T-helper 1 cell (primary cell): ENCODE measurements at regions not wholly inside any gene's neighbourhood (a gene's known extent, or its start where the extent isn't known, plus 50 kb on each side); places are given as distances from the start of the nearest gene placed in this dataset.
"Not testable (repeated sequence)": the region's sequence is repeated elsewhere in the genome, so short reads cannot be mapped to it uniquely, and the experiment has no call there.

Source experiments
- DNase-seq, 5 donors: peaks; one replicate each; pipeline ENCODE4 v3.0.0-alpha.2; 2012 to 2020

DNA sequence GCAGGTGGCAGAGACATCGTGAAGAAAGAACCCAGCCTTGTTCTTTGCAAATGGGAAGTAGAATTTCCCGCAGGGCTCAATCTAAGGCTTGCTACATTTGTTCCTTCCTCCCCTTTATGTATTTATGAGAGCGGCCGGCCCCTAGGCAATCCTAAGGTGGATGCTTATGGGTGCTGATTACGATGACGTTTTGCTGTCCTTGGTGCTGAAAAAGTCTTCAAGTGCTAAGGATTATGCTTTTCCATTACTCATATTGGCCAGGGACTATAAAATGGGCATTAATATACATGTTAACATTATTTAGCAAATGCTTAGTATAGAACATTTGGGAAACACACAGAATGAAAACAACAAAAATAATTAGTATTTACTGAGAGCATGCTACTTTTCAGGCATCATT lies 313.3 kb upstream of the XYLT1 start:
- DNase-seq = no peak

- DNase-seq = no peak
Measured at GRCh38 chr16:17780181-17780580, 309.4 kb upstream of the XYLT1 start.

- no peak for DNase-seq
Measured at GRCh38 chr16:17777408-17777863, 306.7 kb upstream of the XYLT1 start.

- DNase-seq = no peak
Measured at GRCh38 chr16:17776888-17777287, 306.1 kb upstream of the XYLT1 start.

- no peak for DNase-seq
Measured at GRCh38 chr16:17776465-17776864, 305.7 kb upstream of the XYLT1 start.

DNA sequence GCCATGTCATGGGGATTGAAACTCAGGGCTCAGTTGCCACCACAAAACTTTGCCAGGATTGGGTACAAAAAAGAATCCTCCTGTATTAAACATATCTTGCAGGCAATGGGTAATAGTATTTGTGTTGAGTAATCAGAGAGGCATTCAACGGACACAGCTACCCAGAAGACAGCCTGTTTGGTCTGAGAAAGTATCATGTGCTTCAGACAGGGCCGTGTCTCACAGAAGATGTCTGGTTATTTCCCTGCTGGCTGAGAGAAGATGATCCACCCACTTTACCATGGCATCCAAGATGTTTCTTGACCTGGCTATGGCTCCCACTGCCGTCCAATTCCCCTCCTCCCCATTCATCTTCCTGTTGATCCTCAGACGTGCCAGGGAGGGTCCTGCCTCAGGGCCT lies 304.3 kb upstream of the XYLT1 start:
- DNase-seq = no peak

DNA sequence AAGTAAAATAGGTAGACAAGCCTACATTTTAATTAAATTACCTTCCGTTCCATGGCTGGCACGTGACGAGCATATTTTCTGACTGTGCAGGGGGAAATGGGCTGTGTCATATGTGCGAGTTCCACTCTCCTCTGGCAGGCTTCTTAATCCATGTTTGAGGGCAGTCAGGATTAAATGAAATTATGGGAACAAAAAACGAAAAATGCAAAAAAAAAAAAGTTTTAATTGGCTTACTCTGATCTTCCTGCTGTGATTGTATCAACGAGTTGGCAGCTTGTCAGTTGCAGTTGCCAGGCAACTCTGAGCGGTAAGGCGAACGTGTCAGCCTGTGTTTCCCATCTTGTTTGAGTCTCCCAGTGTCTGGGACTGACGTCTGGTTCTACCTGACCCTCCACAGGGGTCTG lies 302.9 kb upstream of the XYLT1 start:
- no peak for DNase-seq

DNA sequence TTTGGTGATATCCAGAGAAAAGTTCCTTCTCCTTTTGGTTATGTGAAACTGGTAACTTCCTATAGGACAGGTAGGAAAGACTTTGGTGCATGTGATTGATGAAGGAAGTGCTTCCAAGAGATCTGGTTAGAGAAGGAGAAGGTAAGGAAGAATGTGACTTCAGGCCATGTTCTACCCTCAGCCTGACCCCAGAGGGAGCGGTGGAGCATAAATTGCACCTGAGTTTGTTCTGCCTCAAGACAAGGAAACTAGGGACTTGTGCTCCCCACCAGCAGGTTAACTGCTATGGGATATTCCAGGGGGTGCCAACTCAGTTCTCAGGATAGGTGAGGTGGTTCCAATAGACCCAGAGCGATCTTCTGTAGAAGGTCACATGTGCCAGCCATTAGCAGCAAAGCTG lies 299.3 kb upstream of the XYLT1 start:
- DNase-seq = no peak

GRCh38 chr16:17769065-17769464 lies 298.3 kb upstream of the XYLT1 start:
- no peak for DNase-seq

GRCh38 chr16:17768257-17768656 lies 297.5 kb upstream of the XYLT1 start:
- DNase-seq = no peak

DNA sequence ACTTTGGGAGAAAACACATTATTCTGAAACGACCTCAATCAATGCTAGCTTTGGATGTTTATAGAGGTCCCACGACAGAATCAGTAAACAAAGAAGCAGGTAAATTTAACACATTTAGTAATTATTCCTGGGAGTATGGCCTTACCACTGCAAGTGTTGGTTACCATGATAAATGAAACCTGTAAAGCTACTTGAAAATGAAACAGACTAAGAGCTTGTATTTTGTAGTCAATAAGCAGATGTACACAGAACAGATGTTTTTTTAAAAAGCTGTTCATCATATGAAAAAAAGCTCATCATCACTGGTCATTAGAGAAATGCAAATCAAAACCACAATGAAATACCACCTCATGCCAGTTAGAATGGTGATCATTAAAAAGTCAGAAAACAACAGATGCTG lies 295.3 kb upstream of the XYLT1 start:
- DNase-seq = no peak

DNA sequence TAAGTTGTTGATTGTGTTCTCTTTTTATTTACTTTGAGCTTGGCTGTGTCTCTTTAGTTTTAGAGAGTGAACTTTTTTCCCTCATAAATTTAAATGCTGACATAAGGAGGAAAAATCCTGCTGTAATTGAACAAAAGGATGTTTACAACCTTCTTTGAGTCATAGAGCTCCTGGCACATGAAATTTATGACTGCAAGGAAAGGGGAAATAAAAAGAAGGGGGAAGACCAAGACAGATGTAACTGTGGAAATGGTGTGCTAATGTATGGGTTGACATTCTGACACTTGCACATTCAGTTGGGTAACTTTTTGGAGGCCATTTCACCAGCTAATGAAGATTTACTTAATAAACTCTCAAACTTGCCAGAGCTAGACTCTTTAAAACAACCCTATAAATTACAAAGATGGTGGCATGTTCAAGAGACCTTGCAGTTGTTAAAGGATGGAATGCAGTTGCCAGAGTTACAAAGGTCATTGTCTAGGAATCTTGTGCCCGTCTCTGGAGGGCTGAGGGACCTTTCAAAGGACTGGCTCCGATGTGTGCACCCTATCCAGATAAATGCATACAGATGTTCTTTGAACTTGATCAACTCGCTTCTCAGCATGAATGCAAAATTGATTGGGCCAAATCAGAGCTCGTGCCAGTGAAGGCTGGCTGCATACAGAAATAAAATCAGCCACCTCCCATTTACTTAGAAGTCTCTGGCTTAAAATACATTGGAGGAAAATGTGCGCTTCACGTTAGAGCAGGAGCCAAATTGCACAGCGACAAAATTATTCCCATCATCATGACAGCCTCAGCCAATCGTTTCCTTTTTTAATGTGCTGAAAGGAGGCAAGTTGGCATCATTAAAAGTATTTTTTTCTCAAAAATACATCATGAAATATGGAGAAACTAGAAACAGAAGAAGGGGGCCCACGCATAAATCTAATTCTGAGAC lies 289.0 kb upstream of the XYLT1 start:
- no peak for DNase-seq

- no peak for DNase-seq
Measured at GRCh38 chr16:17757808-17758207, 287.0 kb upstream of the XYLT1 start.

- DNase-seq = no peak
Measured at GRCh38 chr16:17755158-17755557, 284.4 kb upstream of the XYLT1 start.

DNA sequence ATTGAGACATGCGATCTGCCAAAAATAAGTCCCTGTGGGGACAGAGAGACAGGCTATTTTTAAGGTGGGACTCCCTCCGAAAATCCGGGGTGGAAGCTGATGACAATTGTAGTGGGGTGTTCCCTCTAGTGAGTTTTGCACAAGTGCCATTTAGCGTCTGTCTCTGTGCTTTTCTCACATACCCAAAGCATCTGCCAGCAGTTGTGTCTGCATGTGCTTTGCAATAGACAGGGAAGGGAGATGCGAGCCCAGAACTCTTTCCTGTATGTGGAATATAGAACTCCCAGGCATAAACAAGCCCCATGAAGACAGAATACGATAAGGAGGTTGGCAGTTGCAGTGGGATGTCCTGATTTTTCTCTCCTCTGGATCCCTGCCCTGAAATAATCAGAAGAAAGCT lies 282.7 kb upstream of the XYLT1 start:
- DNase-seq = no peak

DNA sequence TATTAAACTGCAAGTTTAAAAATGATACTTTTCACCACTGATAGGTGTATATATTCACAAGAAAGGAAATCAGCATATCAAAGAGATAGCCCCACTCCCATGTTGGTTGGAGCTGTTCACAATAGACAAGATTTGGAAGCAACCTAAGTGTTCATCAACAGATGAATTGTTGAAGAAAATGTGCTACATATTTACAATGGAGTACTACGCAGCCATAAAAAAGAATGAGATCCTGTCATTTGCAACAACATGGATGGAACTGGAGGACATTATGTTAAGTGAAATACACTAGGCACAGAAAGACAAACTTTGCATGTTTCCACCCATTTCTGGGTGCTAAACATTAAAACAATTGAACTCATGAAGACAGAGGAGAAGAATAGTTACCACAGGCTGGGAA lies 278.9 kb upstream of the XYLT1 start:
- no peak for DNase-seq

GRCh38 chr16:17748044-17748719 lies 277.4 kb upstream of the XYLT1 start:
- DNase-seq = no peak

DNA sequence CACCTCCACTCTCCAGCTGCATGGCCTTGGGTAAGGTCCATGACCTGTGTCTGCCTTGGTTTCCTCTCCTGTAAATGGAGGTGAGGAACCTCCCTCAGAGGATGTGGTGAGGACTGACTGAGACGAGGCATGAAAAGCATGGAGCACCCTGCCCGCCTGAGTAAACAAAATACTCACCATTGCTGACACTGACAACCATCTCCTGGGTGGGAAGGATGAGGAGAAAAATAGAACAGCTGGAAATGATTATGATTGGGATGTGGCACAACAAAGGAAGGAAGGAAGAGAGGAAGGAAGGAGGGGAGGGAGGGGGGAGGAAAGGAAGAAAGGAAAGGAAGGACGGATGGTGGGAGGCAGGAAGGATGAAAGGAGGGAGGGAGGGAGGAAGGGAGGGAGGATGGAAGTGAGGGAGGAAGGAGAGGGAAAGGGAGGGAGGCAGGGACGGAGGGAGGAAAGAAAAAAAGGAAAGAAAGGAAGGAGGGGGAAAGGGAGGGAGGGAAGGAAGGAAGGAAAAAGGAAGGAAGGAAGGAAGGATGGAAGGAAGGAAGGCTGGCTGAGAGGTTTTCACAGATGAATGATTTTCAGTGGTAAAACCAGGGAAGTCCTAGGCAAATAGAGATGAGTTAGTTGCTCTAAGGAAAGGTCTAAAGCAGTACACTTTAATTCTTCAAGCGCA lies 276.5 kb upstream of the XYLT1 start:
- no peak for DNase-seq

DNA sequence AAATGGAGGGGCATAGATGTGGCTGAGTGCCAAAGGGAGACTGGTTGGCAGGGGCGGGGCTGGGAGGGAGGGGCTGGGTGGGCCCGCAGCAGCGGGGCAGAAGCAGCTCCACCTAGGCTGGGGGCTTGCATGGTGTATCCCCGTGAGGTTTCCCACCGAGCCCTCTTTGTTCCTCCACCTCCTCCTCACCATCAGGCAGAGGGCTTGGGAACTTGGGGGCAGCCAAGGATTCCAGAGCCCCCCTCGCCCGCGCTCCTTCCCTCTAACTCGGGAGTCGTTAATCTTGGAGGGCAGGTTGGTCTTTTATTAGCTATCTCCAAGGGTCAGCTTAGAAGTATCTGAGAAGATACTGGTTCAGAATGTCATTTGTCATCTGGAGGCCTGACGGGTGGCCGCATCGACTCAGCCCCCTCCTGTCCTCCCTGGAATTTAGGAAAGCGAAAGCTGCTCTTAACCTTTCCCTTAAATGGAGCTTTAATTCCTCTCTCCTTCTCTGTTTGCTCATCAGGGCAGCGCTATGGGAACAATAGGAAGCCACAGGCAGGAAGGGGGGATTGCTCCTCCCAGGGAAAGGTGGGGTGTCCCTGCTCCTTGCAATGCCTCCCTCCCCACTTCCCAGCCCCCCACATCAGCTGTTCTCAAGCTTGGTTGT lies 274.3 kb upstream of the XYLT1 start:
- no peak for DNase-seq

GRCh38 chr16:17743578-17743977 lies 272.8 kb upstream of the XYLT1 start:
- no peak for DNase-seq

DNA sequence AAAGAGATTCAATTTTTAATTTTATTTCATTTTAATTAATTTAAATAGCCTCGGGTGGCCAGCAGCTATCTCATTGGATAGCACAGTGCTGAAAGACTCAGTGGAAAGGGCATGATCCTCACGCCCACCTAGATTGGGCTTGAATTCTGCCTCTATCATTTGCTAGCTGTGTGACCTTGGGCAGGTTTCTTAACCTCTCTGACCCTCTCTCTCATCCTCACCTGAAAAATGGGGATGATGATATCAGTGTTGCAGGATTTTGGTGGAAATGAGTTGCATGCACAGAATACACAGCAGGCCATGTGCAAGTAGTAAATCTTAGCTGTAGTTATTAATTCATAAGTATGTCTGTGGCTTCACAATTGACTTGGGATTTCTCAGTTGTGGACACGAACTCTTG lies 272.4 kb upstream of the XYLT1 start:
- DNase-seq = no peak

DNA sequence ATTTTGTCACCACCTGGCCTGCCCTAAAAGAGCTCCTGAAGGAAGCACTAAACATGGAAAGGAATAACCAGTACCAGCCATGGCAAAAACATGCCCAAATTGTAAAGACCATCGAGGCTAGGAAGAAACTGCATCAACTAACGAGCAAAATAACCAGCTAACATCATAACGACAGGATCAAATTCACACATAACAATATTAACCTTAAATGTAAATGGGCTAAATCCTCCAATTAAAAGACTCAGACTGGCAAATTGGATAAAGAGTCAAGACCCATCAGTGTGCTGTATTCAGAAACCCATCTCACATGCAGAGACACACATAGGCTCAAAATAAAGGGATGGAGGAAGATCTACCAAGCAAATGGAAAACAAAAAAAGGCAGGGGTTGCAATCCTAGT lies 264.3 kb upstream of the XYLT1 start:
- not testable (repeated sequence) for DNase-seq

GRCh38 chr16:17729820-17730219 lies 259.1 kb upstream of the XYLT1 start:
- DNase-seq = no peak
